NCI-H526 treated with DMSO at 0.1 percent for 48 hours (cell line): ENCODE measurements at regions not wholly inside any gene's neighbourhood (a gene's known extent, or its start where the extent isn't known, plus 50 kb on each side); places are given as distances from the start of the nearest gene placed in this dataset.

Experiments
- DNase-seq: peaks from one replicate; lab custom pipeline; 2025; lab: John Stamatoyannopoulos, UW

DNA sequence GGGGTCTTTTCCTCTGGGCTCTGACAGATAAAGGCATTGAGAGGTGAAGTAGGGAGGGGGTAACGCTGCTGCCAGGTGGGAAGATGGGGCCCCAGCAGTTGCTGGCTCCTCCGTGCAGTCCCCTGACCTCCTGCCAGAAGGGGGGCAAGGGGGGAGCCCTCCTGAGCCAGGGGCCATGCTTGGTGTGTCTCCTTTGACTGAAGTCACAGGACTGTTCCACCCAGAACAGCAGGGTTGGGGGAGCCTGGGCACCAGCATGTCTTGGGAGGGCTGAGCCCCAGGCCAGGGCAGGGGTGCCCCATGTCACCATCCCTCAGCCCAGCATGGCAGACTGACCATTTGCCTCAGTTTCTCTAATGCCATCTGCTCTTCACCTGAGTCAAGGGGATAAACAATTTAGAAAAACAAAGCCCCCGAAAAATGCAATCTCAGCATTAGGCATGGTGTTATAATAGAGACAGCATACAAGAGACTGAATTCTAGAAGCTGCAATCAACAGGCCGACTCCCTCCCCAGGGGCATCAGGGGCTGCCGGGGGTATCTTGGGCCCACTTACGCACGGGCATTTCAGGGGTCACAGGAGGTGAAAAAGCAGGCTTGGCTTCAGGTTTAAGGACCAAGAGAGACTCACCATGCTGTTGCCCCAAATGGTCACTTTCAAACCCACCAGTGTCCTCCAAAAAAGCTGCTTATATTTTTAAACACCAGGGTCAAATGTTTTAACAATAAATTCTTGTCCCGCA is 108.6 kb upstream of the GPR26 start:
- DNase-seq: no peak

DNA sequence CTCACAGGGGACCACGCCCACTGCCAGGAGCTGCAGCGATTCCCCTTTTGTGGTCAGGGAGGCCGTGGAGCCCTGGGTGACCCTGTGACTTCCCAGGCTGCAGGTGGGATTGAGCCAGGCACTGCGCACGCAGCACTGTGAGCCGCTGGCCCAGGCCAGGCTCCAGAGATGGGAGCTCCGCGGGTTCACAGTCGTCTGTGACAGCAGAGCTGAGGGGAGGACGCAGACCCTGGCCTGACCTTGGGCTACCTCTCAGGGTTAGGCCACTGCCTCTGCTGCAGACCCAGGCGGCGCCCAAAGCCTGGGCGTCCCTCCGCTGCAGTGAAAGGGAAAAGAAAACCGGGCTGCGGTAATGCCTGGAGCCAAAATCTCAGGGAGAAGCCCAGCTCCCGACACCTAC is 107.5 kb upstream of the GPR26 start:
- peak; percentile 64 for DNase-seq

DNA sequence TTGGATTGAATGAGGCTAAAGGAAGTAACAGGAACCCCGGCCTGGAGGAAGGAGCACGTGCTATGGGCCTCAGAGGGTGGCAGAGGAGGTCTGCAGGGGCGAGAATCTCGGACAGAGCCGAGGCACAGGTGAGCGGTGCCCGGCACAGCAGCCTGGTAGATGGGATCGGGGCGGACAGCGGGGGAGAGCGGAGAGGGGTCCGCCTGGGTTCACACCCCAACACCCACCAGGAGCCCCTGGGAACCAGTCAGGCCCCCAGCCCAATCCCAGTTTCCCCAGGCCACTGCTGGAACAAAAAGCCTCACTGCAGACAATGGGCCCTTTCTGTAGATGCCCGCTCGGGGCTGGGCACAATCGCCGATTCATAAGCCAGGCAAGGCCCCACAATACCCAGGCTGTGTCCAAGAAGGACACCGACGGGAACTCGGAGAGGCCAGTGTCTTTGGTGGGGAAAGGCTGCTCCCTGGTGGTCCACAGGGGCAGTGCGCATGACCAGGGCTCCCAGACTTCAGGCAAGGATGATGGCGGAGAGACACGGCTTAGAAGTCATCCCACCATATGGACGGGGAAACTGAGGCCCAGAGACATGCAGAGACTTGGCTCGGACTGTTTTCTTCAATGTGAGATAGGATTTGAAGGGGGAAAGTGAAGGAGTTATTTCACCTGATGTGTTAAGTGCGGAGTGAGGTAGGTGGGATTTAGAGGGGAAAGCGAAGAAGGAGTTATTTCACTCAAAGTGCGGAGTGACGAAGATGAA is 106.9 kb upstream of the GPR26 start:
- peak; percentile 84 for DNase-seq

DNA sequence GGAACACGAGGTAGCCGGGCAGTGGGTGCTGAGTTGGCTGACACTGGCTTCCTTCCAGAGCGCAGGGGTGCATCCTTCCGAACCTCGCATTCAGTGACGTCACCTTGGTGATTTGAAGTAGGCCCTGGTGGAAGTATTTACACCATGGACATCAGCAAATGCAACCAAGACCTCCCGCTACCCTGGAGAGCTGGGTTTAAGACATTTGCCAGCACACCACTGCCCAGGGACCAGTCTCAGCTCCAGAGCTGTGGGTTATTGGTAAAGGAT is 106.4 kb upstream of the GPR26 start:
- DNase-seq: no peak

DNA sequence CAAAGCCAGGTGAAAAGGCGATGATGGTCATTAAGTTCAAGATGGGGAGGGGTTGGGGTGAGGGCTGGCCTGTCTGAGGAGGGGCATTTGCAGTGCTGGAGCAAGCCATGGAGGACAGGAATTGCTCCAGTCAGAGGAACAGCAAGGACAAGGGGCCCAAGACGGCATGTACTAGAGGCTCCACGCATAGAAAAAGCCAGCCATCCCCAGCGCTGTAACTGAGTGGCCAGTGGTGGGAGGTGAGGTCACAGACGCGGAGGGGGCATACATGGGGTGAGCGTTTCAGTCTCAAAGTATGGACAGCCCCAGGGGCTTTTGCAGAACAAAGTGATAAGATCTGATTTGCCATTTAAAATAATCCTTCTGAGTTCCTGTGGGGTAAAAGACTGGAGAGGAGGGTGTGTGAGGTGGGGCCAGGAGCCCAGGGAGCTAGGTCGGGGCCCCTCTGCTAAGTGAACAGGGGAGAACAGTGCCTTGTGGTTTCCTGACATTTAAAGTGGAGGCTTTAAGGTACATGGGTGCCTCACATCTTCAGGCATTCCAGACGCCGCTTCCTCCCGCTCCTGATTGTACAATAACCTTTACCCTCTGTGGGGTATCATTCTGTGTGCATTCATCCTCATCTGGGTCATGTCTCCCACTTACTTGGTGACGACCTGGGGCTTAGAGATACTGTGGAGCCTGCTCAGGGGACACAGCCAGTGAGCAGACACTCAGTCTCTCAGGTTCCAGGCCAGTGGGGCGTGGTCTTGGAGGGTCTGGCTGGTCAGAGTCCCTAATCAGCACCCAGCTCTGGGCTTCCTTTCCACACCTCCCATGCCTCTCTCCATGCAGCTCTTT is 105.6 kb upstream of the GPR26 start:
- DNase-seq: no peak

DNA sequence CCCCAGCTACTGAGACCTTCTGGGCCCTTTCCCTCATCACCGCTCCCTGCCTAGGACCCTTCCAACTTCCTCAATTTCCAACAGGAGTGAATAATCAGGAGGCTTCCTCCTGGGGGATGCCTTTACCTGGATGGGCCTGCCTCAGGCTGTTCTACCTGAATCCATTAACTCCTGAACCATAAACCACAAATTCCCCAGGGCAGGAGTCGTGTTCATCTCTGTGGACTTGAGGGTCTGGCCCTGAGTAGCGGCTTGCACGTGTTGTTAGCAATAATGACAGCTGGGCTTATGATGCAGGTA is 105.1 kb upstream of the GPR26 start:
- DNase-seq: peak; percentile 31

DNA sequence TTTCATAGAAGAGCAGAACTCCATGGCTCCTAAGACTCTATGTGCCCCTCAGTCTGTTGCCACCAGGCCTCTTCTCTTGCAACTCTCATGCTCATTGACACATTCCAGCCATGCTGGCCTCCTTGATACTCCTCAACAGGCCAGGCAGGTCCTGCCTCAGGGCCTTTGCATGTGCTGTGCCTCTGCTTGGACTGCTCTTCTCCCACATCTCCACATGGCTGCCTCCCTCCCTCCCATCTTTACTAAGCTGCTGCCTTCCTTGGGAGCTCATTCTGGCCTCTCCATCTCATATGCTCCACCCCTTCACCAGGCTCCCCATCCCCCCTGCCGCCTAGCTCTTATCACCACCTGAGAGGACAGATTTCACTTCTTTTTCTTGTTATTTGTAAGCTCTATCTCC is 103.8 kb upstream of the GPR26 start:
- no peak for DNase-seq

DNA sequence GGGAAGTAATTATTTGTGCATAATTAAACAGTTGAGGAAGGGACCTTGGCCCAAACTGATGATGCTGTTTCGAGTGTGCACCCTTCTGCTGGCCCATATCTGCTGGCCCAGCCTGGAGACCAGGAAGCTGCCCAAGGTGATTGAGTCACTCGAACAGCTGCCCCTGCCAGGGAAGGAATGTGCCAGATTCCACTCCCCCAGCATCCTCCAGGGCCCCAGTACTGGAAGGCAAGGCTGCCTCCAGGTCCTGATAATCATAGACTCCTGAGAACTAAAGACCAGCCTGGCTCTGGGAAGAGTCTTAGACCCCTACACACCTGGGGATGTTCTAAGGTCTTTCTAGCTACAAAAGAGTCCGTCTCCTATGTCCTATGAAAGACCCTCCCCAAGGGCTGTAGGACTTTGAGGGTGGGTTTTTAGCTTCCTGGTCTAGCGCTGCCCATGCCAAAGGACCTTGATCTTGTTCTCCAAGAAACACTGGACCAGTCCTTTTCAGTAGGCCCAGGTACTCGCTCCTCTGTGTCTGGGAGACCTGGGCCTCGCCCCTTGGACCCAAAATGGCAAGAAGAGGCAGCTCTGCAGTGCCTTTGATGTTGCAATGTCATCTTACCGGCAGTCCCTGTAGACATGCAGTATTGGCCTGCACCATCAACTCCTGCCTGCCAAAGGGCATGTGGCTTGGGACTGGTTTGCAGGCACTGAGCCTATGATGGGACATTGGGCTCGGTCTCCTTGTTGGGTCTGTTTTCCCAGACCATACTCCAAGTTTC is 103.2 kb upstream of the GPR26 start:
- no peak for DNase-seq

DNA sequence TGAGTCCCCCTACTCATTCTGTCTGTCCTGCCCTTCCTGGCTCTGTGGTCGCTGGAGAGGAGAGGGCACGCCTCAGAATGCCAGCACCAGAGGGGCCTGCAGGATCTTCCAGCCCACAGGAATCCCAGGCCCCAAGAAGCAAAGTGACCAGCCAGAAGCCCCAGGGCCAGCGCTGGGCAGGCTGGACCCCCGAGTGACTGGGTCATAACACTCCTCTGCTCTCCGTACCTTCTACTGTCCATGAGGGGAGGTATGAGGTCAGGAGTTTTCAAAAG is 102.6 kb upstream of the GPR26 start:
- DNase-seq: no peak

DNA sequence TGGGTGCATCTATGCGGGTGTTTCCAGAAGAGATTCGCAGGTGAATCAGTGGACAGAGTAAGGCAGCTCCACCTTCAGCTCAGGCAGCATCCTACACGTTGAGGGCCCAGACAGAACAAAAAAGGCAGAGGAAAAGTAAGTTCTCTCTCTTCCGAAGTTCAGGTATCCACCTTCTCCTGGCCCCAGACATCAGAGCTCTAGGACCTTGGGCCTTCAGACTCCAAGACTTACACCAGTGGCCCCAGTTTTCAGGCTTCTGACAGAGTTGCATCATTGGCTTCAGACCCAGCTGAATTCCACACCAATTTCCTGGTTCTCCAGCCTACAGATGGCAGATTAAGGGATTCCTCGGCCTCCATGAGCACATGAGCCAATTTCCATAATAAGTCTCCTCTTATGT is 102.2 kb upstream of the GPR26 start:
- DNase-seq: no peak

DNA sequence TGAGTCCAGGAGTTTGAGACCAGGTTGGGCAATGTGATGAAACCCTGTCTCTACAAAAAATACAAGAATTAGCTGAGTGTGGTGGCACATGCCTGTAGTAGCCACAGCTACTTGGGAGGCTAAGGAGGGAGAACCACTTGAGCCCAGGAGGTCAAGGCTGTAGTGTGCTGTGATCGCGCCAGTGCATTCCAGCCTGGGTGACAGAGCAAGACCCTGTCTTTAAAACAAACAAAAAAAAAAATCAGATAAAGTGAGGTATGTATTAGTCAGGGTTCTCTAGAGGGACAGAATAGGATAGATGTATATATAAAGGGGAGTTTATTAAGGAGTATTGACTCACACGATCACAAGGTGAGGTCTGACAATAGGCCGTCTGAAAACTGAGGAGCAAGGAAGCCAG is 101.5 kb upstream of the GPR26 start:
- no peak for DNase-seq

DNA sequence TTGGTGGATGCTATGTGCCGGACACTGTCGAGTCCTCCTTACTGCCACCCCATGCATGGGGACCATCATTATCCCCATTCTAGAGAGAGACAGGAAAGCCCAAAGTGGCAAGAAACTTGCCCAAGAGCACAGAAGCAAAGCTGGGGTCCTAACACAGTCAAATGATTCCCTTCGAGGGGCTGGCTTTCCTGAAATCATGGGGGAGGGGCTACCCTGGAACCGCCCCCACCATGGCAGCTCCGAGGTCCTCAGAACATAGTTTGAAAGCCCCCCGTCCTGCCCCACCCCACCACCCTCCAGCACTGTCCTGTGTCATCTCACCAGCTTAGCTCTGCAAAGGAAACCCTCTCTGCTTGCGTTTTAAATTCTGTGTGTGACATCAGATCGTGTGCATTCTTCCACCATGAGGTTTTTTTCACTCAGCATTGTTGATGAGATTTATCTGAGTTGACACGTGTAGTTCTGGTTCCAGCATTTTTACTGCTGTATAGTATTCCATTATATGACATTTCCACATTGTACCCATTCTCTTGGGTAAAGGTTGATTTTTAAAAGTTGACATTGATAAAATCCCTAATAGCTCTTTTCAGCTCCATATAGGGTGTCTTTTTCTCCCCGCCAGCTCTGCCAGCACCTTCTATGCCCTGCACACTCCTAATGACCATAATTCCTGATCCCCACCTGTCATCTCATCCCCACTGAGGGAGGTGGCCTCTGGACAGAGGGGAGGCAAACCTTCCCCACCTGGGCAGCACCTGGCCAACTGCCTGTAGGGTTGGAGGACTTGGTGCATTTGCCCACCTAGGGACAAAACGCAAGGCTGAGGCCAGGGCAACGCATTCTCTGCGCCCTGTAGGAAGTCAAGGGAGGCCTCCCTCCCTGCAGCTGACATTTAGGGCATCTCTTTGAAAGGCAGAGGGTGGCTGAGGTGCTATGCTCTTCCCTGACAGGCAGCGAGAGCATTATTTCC is 100.2 kb upstream of the GPR26 start:
- no peak for DNase-seq

DNA sequence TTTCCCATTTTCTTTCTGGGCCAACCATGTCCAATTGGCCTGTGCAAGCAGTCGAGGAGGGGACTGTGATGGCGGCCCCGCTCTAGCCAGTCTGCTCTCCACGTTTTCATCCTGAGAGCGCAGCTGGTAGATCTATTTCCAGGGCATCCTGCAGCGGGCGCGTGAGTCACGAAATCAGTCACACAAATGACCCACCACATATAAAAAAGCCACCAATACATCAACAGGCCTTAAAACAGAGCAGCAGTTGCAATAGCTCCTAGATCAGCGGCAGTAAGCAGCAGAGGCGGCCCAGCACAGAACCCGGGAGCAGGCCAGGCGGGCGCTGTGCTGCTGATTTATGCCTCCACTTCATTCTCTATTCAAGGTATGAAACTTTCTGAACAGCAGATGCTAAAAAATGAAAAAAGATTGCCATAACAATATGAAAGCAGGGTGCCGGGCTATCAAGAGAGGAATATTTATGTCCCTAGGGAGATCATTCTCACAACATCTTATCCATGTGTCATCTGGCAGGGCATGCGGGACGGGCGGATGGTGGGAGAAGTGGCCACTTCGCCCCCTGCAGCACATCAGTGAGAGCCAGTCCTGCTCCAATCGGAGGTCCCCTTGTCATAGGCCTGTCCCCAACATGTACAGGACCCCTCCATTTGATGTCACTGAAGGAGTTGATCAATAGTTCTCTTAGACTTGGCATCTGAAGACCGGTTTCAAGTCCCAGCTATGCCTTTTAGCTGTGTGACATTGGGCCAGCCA is 98.0 kb upstream of the GPR26 start:
- DNase-seq: no peak

DNA sequence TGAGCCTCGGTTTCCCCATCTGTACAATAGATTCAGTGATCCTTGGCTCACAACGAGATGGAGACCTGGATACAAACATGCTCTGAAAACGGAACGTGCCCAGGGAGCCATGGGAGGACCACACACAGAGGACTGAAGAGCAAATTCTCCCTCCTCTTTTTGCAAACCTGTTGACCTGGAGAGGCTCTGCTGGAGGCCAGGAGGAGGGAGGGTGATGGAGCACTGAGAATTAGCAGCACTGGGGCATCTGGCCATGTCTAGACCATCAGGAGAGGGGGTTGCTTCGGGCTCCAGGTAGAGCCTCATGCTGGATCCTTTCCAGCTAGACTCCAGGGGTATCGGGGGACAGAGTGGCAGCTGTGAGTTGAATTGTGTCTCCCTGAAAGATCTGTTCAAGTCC is 97.4 kb upstream of the GPR26 start:
- DNase-seq: no peak

DNA sequence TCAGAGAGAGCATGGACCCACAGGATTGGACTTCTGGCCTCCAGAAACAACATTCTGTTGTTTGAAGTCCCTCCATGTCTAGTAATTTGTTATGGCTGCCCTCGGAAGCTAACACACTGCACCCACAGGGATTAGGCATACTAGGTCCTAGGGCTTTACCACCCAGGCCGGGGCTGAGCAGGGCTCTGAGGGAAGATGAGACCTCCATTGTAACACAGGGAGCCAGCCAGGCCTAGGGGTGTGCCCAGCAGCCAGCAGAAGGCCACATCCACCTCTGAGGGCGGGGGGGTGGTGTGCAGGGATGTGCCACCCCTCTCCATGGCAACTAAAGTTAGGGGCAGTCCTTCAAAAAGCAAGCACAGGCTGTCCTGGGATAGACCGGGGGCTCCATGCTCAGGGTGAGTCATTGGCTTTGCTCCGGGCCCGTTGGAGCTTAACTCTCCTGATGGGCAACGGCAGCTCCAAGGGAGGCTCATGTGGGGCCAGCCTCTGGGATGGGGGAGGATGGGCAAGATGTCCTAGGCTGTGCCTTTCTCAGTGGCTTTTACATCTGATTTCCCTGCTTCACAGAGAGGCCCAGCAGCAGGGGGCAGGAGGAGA is 96.6 kb upstream of the GPR26 start:
- no peak for DNase-seq

DNA sequence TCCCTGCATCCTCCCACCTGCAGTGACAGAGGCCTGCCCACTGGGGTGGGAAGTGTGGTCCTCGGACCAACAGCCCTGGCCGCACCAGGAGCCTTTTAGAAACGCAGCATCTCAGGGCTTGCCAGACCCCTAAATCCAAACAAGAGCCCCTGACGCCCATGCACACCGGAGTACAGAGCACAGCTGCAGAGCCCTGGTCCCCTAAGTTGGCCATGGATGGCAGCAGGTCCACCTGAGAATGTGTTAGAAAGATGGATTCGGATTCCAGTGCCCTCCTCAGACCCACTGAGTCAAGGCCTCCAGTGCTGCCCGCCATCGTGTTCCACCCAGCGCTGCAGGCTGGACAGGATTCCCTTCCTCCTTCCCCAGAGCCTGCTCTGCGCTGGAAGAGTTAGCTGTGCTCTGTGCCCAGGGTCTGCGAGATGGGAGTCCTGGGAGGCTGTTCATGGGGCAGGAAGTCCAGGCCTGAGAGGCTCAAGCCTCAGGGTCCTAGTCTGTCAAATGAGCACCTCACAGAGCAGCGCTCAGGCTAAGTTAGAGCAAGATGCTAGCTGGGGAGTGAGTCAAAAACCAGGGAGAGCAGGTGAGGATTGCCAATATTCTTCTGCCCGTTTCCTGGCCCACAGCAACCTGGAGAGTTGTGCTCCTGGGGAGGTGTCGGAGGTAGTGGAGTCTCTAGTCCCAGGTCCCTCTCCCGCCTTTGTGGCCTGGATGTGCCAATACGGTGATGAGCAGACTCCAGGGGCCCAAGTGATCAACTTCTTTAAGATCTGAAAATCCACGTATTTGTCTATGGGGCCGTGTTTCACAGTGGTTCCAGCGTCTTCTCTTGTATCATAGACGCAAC is 95.9 kb upstream of the GPR26 start:
- no peak for DNase-seq

DNA sequence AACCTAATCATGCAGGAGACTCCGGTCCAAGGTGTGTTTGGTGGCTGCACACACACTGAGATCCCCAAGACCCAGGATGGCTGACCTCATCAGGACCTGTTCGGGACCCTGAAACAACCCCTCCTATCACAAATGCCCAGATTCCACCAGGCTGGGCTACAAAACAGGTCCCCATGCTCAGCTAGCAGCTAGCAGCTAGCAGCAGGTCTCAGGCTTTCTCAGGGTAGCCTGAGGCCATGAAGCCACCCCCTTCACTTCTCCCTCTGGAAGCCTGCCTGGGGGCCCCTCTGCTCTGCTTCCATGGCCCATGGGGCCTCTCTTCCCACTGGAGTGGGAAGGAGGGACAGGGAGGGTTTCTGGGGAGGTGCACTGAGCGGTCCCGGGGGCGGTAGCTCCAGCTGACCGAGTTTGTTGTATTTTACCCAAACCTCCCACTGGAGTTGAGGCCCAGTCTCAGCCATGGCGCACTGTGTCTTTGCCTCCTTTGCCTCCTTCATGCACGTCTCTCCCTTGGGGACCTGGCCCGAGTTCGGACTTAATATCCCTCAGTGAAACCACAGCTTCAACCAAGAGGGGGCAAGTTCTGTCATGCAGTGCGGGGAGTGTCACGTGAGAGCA is 95.1 kb upstream of the GPR26 start:
- DNase-seq: no peak

DNA sequence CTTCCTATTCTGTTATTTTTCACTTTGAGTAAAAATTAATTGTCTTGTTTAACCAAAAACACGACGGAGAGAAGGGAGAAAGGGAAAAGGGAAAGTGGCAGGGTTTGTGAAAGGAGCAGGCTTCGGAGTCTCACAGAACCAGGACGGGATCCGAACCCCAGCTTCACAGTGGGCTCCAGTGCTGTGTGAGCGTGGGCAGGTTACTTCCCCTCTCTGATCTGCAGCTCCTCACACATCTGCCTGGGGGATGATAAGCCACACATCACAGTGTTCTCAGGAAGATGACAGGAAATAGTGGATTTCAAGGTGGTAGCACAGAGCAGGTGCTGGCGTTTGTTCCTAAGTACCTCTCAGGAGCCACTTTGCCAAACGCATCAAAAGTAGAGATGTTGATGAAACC is 94.2 kb upstream of the GPR26 start:
- DNase-seq: no peak
